Coronary artery (tissue), 2 donors: ENCODE measurements at regions not wholly inside any gene's neighbourhood (a gene's known extent, or its start where the extent isn't known, plus 50 kb on each side); places are given as distances from the start of the nearest gene placed in this dataset.

ENCODE experiments used
- DNase-seq: peaks from one replicate; pipeline ENCODE4 v3.0.0-alpha.2; 2017; ENCODE audit warnings: low spot score
- H3K27ac ChIP-seq, 2 donors: fragments of 200-600 bp; sonication (generic); one replicate each; pipeline ENCODE4 v1.5.1; 2016 to 2019
- H3K4me3 ChIP-seq: fragments of 200-600 bp; sonication (generic); 2 replicates; pipeline ENCODE4 v1.5.1; 2016; ENCODE audit warnings: mild to moderate bottlenecking, moderate library complexity
- CTCF ChIP-seq: fragments of 200-600 bp; sonication (generic); IDR thresholded peaks from one replicate; pipeline ENCODE4 v1.5.1; 2019; ENCODE audit warnings: antibody characterized with exemption

GRCh38 chr13:68888832-68889231, 1218.8 kb upstream of the ATXN8OS start:
- DNase-seq = no peak
- Histone ChIP-seq H3K4me3 (no peak overlapping the region), H3K27ac (no peak overlapping the region)
- no peak for TF ChIP-seq CTCF

DNA sequence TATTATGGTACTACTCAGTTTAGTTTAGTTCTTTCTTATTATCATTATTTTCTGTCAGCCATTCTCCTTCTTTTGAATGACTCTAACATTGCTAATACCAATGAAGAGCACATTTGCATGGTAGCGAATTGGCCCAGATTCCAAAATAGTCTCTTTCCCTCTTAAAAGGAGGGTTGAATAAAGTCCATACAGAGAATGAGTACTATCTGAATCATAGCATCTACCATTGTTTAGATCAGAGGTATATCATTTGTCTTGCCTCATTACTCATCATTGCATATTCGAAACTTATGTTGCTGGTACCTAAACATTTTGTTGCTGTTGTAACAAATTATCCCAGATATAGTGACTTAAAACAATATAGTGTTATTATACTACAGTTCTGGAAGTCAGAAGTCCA, 1235.3 kb upstream of the ATXN8OS start:
- no peak for TF ChIP-seq CTCF
- Histone ChIP-seq H3K27ac (no peak overlapping the region), H3K4me3 (no peak overlapping the region)
- no peak for DNase-seq

- H3K4me3 ChIP-seq = no peak overlapping the region
- DNase-seq = no peak
- H3K27ac ChIP-seq = no peak overlapping the region
- TF ChIP-seq CTCF = no peak
Observed at GRCh38 chr13:68851026-68851425, 1256.6 kb upstream of the ATXN8OS start.

GRCh38 chr13:68850160-68850559, 1257.5 kb upstream of the ATXN8OS start:
- DNase-seq = no peak
- TF ChIP-seq CTCF = no peak
- Histone ChIP-seq H3K4me3 (no peak overlapping the region), H3K27ac (no peak overlapping the region)

DNA sequence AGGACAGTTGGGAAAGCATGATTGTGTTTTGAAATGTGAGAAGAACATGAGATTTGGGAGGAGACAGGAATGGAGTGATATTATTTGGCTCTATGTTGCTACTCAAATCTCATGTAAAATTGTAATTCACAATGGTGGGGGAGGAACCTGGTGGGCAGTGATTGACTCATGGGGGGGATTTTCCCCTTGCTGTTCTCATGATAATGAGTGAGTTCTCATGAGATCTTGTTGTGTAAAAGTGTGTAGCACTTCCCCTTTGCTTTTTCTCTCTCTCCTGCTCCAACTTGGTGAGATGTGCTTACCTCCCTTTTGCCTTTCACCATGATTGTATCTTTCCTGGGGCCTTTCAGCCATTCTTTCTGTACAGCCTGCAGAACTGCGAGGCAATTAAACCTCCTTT, 1261.0 kb upstream of the ATXN8OS start:
- no peak for DNase-seq
- TF ChIP-seq CTCF = no peak
- no peak overlapping the region for H3K27ac ChIP-seq
- H3K4me3 ChIP-seq = no peak overlapping the region

- Histone ChIP-seq H3K27ac (no peak overlapping the region), H3K4me3 (no peak overlapping the region)
- TF ChIP-seq CTCF = no peak
- DNase-seq = no peak
Observed at GRCh38 chr13:68834375-68834774, 1273.3 kb upstream of the ATXN8OS start.

GRCh38 chr13:68816715-68817114, 1290.9 kb upstream of the ATXN8OS start:
- TF ChIP-seq CTCF = no peak
- no peak for DNase-seq
- Histone ChIP-seq H3K4me3 (no peak overlapping the region), H3K27ac (no peak overlapping the region)
